ENCODE measurements at regions not wholly inside any gene's neighbourhood (a gene's known extent, or its start where the extent isn't known, plus 50 kb on each side); places are given as distances from the start of the nearest gene placed in this dataset.
A peak's percentile ranks its signal among the peaks of the same experiment; 100 is the strongest.

GRCh38 chr4:147367891-147368290 lies 113.0 kb upstream of the EDNRA start:
- no peak for ATAC-seq
- no peak for TF ChIP-seq ZFP3 (CRISPR knock-in tag; IDR thresholded peaks at IDR 0.05)
- no peak for TF ChIP-seq CREB5 (CRISPR knock-in tag; IDR thresholded peaks at IDR 0.05; ENCODE audit: low read depth)
- TF ChIP-seq SNAI2 (CRISPR knock-in tag; IDR thresholded peaks at IDR 0.05), result no peak
- TF ChIP-seq CSRNP3 (CRISPR knock-in tag; IDR thresholded peaks at IDR 0.05), result no peak
- TF ChIP-seq RARB (CRISPR knock-in tag; IDR thresholded peaks at IDR 0.05), result no peak
- no peak for TF ChIP-seq GLIS3 (CRISPR knock-in tag; IDR thresholded peaks at IDR 0.05)
- no peak for TF ChIP-seq ISL1 (CRISPR knock-in tag; IDR thresholded peaks at IDR 0.05)
- no peak for TF ChIP-seq ZFP30 (CRISPR knock-in tag; IDR thresholded peaks at IDR 0.05)
- TF ChIP-seq ESRRG (CRISPR knock-in tag; IDR thresholded peaks at IDR 0.05), result no peak
- no peak for TF ChIP-seq TCF4 (CRISPR knock-in tag; IDR thresholded peaks at IDR 0.05; ENCODE audit: borderline replicate concordance)
- TF ChIP-seq TSHZ2 (CRISPR knock-in tag; IDR thresholded peaks at IDR 0.05), result no peak
- no peak for TF ChIP-seq ARNTL (CRISPR knock-in tag; IDR thresholded peaks at IDR 0.05; ENCODE audit: borderline replicate concordance, low read depth)

- peak; percentile 62 for ATAC-seq
- TF ChIP-seq ISL1 (CRISPR knock-in tag; IDR thresholded peaks at IDR 0.05), result peak; percentile 62
- TF ChIP-seq GLIS3 (CRISPR knock-in tag; IDR thresholded peaks at IDR 0.05), result no peak
Measured at GRCh38 chr4:147368948-147369347, 111.9 kb upstream of the EDNRA start.

GRCh38 chr4:147370473-147370872 lies 110.4 kb upstream of the EDNRA start:
- ATAC-seq, result no peak
- TF ChIP-seq CSRNP3 (CRISPR knock-in tag; IDR thresholded peaks at IDR 0.05), result no peak
- TF ChIP-seq ZNF565 (CRISPR knock-in tag; conservative IDR thresholded peaks at IDR 0.05; ENCODE audit: low read depth), result no peak
- no peak for TF ChIP-seq PPARA (CRISPR knock-in tag; IDR thresholded peaks at IDR 0.05; ENCODE audit: borderline replicate concordance)
- no peak for TF ChIP-seq TCF4 (CRISPR knock-in tag; IDR thresholded peaks at IDR 0.05; ENCODE audit: borderline replicate concordance)

- ATAC-seq, result no peak
- TF ChIP-seq BACH2 (CRISPR knock-in tag; IDR thresholded peaks at IDR 0.05; ENCODE audit: borderline replicate concordance) (no peak), ZFP30 (CRISPR knock-in tag; IDR thresholded peaks at IDR 0.05) (no peak), ARNTL (CRISPR knock-in tag; IDR thresholded peaks at IDR 0.05; ENCODE audit: borderline replicate concordance, low read depth) (no peak), PATZ1 (CRISPR knock-in tag; IDR thresholded peaks at IDR 0.05; ENCODE audit: borderline replicate concordance) (no peak), ISL1 (CRISPR knock-in tag; IDR thresholded peaks at IDR 0.05) (no peak), OSR1 (CRISPR knock-in tag; IDR thresholded peaks at IDR 0.05) (no peak), ZFP3 (CRISPR knock-in tag; IDR thresholded peaks at IDR 0.05) (no peak), CSRNP3 (CRISPR knock-in tag; IDR thresholded peaks at IDR 0.05) (no peak), ZNF8 (CRISPR knock-in tag; IDR thresholded peaks at IDR 0.05) (no peak), PPARA (CRISPR knock-in tag; IDR thresholded peaks at IDR 0.05; ENCODE audit: borderline replicate concordance) (no peak), RARB (CRISPR knock-in tag; IDR thresholded peaks at IDR 0.05) (no peak), TSHZ2 (CRISPR knock-in tag; IDR thresholded peaks at IDR 0.05) (no peak), POU6F1 (CRISPR knock-in tag; IDR thresholded peaks at IDR 0.05; ENCODE audit: borderline replicate concordance, low read depth) (no peak), ESRRG (CRISPR knock-in tag; IDR thresholded peaks at IDR 0.05) (no peak), TCF4 (CRISPR knock-in tag; IDR thresholded peaks at IDR 0.05; ENCODE audit: borderline replicate concordance) (no peak), GLIS3 (CRISPR knock-in tag; IDR thresholded peaks at IDR 0.05) (no peak)
Measured at GRCh38 chr4:147370881-147371280, 110.0 kb upstream of the EDNRA start.
